HepG2 (cell line): ENCODE measurements at regions not wholly inside any gene's neighbourhood (a gene's known extent, or its start where the extent isn't known, plus 50 kb on each side); places are given as distances from the start of the nearest gene placed in this dataset.
A peak's percentile ranks its signal among the peaks of the same experiment; 100 is the strongest.

Source experiments
- ATAC-seq: fragments of 200-7000 bp; cut with Tn5 transposase; 3 replicates; pipeline ENCODE4 v1.9.1; 2020; ENCODE audit warnings: mild to moderate bottlenecking, moderate library complexity
- BruUV-seq: library from RNA; stranded (reverse); fragments of 400-500 nt; replicated peaks from 2 replicates; lab custom pipeline; 2021; lab: Mats Ljungman, UMichigan
- CTCF ChIA-PET: fragments of 300-600 bp; formaldehyde crosslinking; extraction: SDS; loops from one replicate; lab custom pipeline; 2021; ENCODE audit warnings: low total read pairs, inconsistent platforms, low intra/inter-chr PET ratio; lab: Yijun Ruan, JAX
- POLR2A ChIA-PET: fragments of 350-600 bp; sonication (Branson Sonifier 250); formaldehyde crosslinking; loops from one replicate; lab custom pipeline; 2020; ENCODE audit warnings: antibody characterized with exemption, inconsistent platforms; lab: Yijun Ruan, JAX
- DNase-seq: peaks from one replicate; pipeline ENCODE4 v3.0.0-alpha.2; 2015; ENCODE audit warnings: low spot score
- FAIRE-seq: peaks from 3 replicates; lab custom pipeline; 2011; peaks lifted over from hg19 to GRCh38; lab: Jason Lieb, UNC
- H2AFZ ChIP-seq: one replicate; pipeline ENCODE4 v1.6.1; 2011; ENCODE audit warnings: low read length, inconsistent platforms
- H3K27ac ChIP-seq: fragments of 300-600 bp; 3 replicates; pipeline ENCODE4 v1.8.0; 2011; ENCODE audit warnings: mixed run types, mild to moderate bottlenecking, mixed read lengths, low read length, inconsistent platforms; ENCODE audit not compliant: insufficient read depth; ENCODE audit errors: extremely low read length
- H3K27me3 ChIP-seq, 2 experiments: fragments of 200-600 bp in 1 of 2; 2 replicates in 1 of 2; 3 replicates in 1 of 2; pipeline versions ENCODE4 v1.6.0 to v1.8.0; 2011; ENCODE audit warnings: low read length in 2 of 2, mild to moderate bottlenecking in 2 of 2, moderate library complexity in 2 of 2, inconsistent platforms in 1 of 2; ENCODE audit not compliant: insufficient read depth in 2 of 2, control insufficient read depth in 1 of 2
- H3K36me3 ChIP-seq, 2 experiments: fragments of 200-600 bp in 1 of 2; replicated peaks in 1 of 2; 2 replicates in 1 of 2; 3 replicates in 1 of 2; pipeline versions ENCODE4 v1.5.1 to v1.8.0; 2011; ENCODE audit warnings: low read length in 2 of 2, inconsistent platforms in 1 of 2; ENCODE audit not compliant: insufficient read depth in 2 of 2, control insufficient read depth in 1 of 2
- H3K4me1 ChIP-seq: 2 replicates; pipeline ENCODE4 v1.5.1; 2012; ENCODE audit warnings: low read length, inconsistent platforms; ENCODE audit not compliant: insufficient read depth
- H3K4me2 ChIP-seq: 2 replicates; pipeline ENCODE4 v1.6.0; 2011; ENCODE audit warnings: low read depth, low read length, inconsistent platforms
- H3K4me3 ChIP-seq, 3 experiments: fragments of 200-600 bp in 1 of 3; sonication (generic), shearing (Covaris generic) in 1 of 3; replicated peaks in 1 of 3; 2 replicates each; pipeline ENCODE4 v1.5.1; 2011 to 2016; ENCODE audit warnings: low read length in 3 of 3, inconsistent platforms in 2 of 3, low read depth in 2 of 3, mild to moderate bottlenecking in 2 of 3, control low read depth in 1 of 3, mixed read lengths in 1 of 3; ENCODE audit not compliant: insufficient read depth in 1 of 3
- H3K79me2 ChIP-seq: one replicate; pipeline ENCODE4 v1.6.1; 2011; ENCODE audit warnings: low read length, inconsistent platforms; ENCODE audit not compliant: insufficient read depth
- H3K9ac ChIP-seq: 2 replicates; pipeline ENCODE4 v1.6.0; 2011; ENCODE audit warnings: mild to moderate bottlenecking, low read depth, low read length, inconsistent platforms; ENCODE audit not compliant: insufficient read depth
- H3K9me3 ChIP-seq: 2 replicates; pipeline ENCODE4 v1.5.1; 2012; ENCODE audit warnings: mild to moderate bottlenecking, low read length
- H4K20me1 ChIP-seq: 2 replicates; pipeline ENCODE4 v1.6.0; 2011; ENCODE audit warnings: inconsistent platforms, mild to moderate bottlenecking, low read length, moderate library complexity; ENCODE audit not compliant: insufficient read depth
- MNT ChIP-seq: fragments of 450-650 bp; IDR thresholded peaks from 2 replicates; pipeline ENCODE4 v1.6.1; 2016
- ZFP36 ChIP-seq: fragments of 150-350 bp; IDR thresholded peaks from 2 replicates; pipeline ENCODE4 v1.6.1; 2018; ENCODE audit warnings: borderline replicate concordance, low read length, low read depth; ENCODE audit not compliant: partially characterized antibody
- ZNF607 ChIP-seq: sonication (generic); formaldehyde crosslinking; IDR thresholded peaks from 2 replicates; pipeline ENCODE4 v1.5.1; 2020; ENCODE audit warnings: missing genetic modification reagents, mild to moderate bottlenecking, borderline replicate concordance
- WGBS: methylation state at CpG from one replicate; pipeline ENCODE4 v1.1.6; 2017; ENCODE audit warnings: low lambda C conversion rate; 5-methylcytosine and 5-hydroxymethylcytosine counted together
- in situ Hi-C: cut with HindIII; loops from 2 replicates; pipeline ENCODE4 v1.10.0; 2017; ENCODE audit warnings: low pct_unique_long_range_greater_than_20kb; ENCODE audit not compliant: extremely low pct_ligation_motif_present
- intact Hi-C: fragments of 100-400 bp; cut with micrococcal nuclease; formaldehyde crosslinking; loops from one replicate; pipeline ENCODE4 v1.10.0; 2022; ENCODE audit not compliant: unreplicated experiment

- H3K4me1 ChIP-seq: peaks cover 27% of the 10 kb centered on the region
- no peaks in the 10 kb centered on the region for H3K9me3 ChIP-seq
- POLR2A ChIA-PET: interaction anchor here (0.5 kb wide), 1 partner anchor 15 kb away, joined by 4 read pairs; no protein-coding TSS in a partner anchor
- no peak overlapping the region for H3K4me2 ChIP-seq
- H3K9ac ChIP-seq: no peak overlapping the region
- BruUV-seq: no TSS peak
- FAIRE-seq (no peak), ATAC-seq (no peak), DNase-seq (no peak)
- H3K27me3 ChIP-seq: peaks cover 0 to 24% of the 10 kb centered on the region in 2 experiments; a peak in 4 of 5 replicates
- in situ Hi-C loops: no loop called here
- no peaks in the 10 kb centered on the region for H3K36me3 ChIP-seq
- WGBS: 69% methylated on average over 5 of the region's 5 CpGs
- H3K27ac ChIP-seq: no peak overlapping the region
- intact Hi-C loops: no loop called here
- no peaks in the 10 kb centered on the region for H3K79me2 ChIP-seq
- H2AFZ ChIP-seq: no peak overlapping the region
- no peaks in the 10 kb centered on the region for H4K20me1 ChIP-seq
- CTCF ChIA-PET: no interaction called here
- no peak overlapping the region for H3K4me3 ChIP-seq
- TF ChIP-seq MNT: no peak
These were observed 116.0 kb downstream of the MN1 start for GRCh38 chr22:27685515-27685914.

- in situ Hi-C loops (no loop called here), intact Hi-C loops (no loop called here)
- no TSS peak for BruUV-seq
- Histone ChIP-seq H3K9ac (no peak overlapping the region), H4K20me1 (no peaks in the 10 kb centered on the region), H3K4me1 (peaks cover 22% of the 10 kb centered on the region), H3K36me3 (no peaks in the 10 kb centered on the region), H3K79me2 (no peaks in the 10 kb centered on the region), H3K27me3 (peaks cover 0 to 21% of the 10 kb centered on the region in 2 experiments; a peak in 4 of 5 replicates), H3K27ac (no peak overlapping the region), H2AFZ (no peak overlapping the region), H3K4me2 (peak overlapping the region; percentile 53; the same call in 1 of the 2 replicates), H3K9me3 (no peaks in the 10 kb centered on the region), H3K4me3 (no peak overlapping the region)
- FAIRE-seq (no peak), ATAC-seq (no peak), DNase-seq (no peak)
- POLR2A ChIA-PET: interaction anchor here (0.5 kb wide), 1 partner anchor 15 kb away, joined by 4 read pairs; no protein-coding TSS in a partner anchor
- TF ChIP-seq ZNF607 (CRISPR knock-in tag) (no peak), ZFP36 (peak; percentile 66)
- CTCF ChIA-PET: no interaction called here
- WGBS: 94% methylated on average over 1 of the region's 1 CpG
These were observed 115.6 kb downstream of the MN1 start for GRCh38 chr22:27685970-27686369.
